AG09309 (cell line): ENCODE measurements at regions not wholly inside any gene's neighbourhood (a gene's known extent, or its start where the extent isn't known, plus 50 kb on each side); places are given as distances from the start of the nearest gene placed in this dataset.
"Not testable (repeated sequence)": the region's sequence is repeated elsewhere in the genome, so short reads cannot be mapped to it uniquely, and the experiment has no call there.

Source experiments
- DNase-seq: peaks from one replicate; pipeline ENCODE4 v3.0.0-alpha.2; 2010; ENCODE audit warnings: low read depth
- H3K4me3 ChIP-seq: 2 replicates; pipeline ENCODE4 v1.5.1; 2011; ENCODE audit warnings: mild to moderate bottlenecking, low read depth, low read length, moderate library complexity; ENCODE audit not compliant: control insufficient read depth
- TF ChIP-seq, protein P1 (sequence below): IDR thresholded peaks from 2 replicates; pipeline ENCODE4 v1.5.1; 2011; ENCODE audit warnings: mild to moderate bottlenecking, low read depth, low read length, inconsistent platforms; ENCODE audit not compliant: insufficient read depth, control insufficient read depth; ENCODE audit errors: missing control alignments

DNA sequence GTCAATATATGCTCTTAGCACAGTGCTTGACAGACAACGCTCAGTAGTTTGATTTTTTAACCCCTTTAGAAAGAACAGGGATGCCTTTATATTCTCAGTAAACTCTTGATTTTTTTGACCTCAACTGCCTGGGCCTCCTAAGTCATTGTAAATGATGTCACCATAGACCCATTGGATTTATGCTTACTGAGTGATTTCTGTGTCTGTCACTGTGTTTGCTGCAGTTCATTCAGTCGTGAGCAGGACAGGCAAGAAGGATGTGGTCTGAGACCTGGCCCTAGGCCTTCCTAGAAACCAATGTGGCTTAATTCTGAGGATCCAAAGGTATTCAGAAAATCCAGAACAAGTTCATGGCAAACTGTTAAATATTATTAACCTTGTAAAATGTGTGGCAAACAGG is 868.1 kb downstream of the XPNPEP1 start:
- no peak overlapping the region for H3K4me3 ChIP-seq
- no peak for DNase-seq

DNA sequence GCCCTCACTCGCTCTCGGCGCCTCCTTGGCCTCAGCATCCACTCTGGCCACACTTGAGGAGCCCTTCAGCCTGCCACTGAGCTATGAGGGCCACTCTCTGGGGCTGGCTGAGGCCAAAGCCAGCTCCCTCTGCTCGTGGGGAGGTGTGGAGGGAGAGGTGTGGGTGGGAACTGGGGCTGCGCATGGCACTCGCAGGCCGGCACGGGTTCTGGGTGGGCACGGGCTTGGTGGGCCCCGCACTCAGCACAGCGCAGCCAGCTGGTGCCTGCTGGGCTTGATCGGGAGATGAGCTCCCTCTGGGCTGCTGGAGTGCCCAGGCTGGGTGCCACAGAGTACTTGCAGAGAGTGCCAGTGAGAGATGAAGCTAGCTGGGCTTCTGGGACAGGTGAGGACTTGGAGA is 875.5 kb downstream of the XPNPEP1 start:
- no peak overlapping the region for H3K4me3 ChIP-seq
- no peak for DNase-seq
- TF ChIP-seq, protein P1, sequence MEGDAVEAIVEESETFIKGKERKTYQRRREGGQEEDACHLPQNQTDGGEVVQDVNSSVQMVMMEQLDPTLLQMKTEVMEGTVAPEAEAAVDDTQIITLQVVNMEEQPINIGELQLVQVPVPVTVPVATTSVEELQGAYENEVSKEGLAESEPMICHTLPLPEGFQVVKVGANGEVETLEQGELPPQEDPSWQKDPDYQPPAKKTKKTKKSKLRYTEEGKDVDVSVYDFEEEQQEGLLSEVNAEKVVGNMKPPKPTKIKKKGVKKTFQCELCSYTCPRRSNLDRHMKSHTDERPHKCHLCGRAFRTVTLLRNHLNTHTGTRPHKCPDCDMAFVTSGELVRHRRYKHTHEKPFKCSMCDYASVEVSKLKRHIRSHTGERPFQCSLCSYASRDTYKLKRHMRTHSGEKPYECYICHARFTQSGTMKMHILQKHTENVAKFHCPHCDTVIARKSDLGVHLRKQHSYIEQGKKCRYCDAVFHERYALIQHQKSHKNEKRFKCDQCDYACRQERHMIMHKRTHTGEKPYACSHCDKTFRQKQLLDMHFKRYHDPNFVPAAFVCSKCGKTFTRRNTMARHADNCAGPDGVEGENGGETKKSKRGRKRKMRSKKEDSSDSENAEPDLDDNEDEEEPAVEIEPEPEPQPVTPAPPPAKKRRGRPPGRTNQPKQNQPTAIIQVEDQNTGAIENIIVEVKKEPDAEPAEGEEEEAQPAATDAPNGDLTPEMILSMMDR, result no peak

More for the DNA sequence above, 868.1 kb downstream of the XPNPEP1 start:
- TF ChIP-seq, protein P1, result no peak

GRCh38 chr10:109046427-109046826 is 876.9 kb downstream of the XPNPEP1 start:
- not testable (repeated sequence) for H3K4me3 ChIP-seq, DNase-seq

DNA sequence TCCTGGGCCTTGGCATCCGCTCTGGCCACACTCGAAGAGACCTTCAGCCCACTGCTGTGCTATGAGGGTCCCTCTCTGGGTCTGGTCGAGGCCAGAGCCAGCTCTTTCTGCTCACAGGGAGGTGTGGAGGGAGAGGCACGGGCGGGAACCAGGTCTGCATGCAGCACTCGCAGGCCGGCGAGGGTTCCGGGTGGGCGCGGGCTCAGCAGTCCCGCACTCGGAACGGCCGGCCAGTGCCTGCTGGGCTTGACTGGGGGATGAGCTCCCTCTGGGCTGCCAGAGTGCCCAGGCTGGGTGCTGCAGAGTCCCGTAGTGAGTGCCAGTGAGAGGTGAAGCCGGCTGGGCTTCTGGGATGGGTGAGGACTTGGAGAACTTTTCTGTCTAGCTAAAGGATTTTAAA is 882.7 kb downstream of the XPNPEP1 start:
- H3K4me3 ChIP-seq, result no peak overlapping the region
- DNase-seq, result no peak
- TF ChIP-seq, protein P1, result no peak

DNA sequence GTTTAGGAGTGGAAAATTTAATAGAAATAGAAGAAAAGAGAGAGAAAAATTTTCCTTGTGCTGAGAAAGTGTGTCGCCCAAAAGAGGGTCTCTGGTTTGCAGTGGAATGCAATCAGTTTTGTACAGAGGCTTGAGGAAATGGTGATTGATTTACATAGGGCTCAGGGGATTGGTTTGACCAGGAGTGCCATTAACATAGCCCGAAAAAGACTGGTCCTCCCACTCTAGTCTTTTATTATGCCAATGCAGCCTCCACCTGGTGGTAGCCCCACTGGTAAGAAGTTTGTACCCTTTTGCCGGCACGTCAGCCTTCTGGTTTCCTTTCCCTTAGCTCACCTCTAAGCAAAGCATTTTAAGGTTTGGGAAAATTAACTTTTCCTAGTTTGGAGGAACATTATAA is 885.3 kb downstream of the XPNPEP1 start:
- TF ChIP-seq, protein P1, result no peak
- no peak overlapping the region for H3K4me3 ChIP-seq
- DNase-seq, result no peak

- TF ChIP-seq, protein P1, result no peak
Measured at GRCh38 chr10:109030581-109031210, 892.6 kb downstream of the XPNPEP1 start.

GRCh38 chr10:109029870-109030269 is 893.4 kb downstream of the XPNPEP1 start:
- TF ChIP-seq, protein P1, result no peak
- no peak overlapping the region for H3K4me3 ChIP-seq
- DNase-seq, result no peak

More at GRCh38 chr10:109030581-109031210, 892.6 kb downstream of the XPNPEP1 start:
- H3K4me3 ChIP-seq, result no peak overlapping the region
- no peak for DNase-seq
